Testis (tissue), 2 donors: ENCODE measurements at regions not wholly inside any gene's neighbourhood (a gene's known extent, or its start where the extent isn't known, plus 50 kb on each side); places are given as distances from the start of the nearest gene placed in this dataset.

Experiments
- POLR2A ChIP-seq: fragments of 450-650 bp; IDR thresholded peaks from one replicate; pipeline ENCODE4 v1.6.1; 2017; ENCODE audit warnings: antibody characterized with exemption, mild to moderate bottlenecking, moderate library complexity
- TF ChIP-seq, protein P1 (sequence below), 3 experiments: fragments of 450-650 bp in 2 of 3; fragments of 200-600 bp in 1 of 3; sonication (generic) in 1 of 3; IDR thresholded peaks; one replicate each; pipeline ENCODE4 v1.5.1; 2016 to 2019; ENCODE audit warnings: antibody characterized with exemption in 3 of 3, mild to moderate bottlenecking in 2 of 3, moderate library complexity in 1 of 3

DNA sequence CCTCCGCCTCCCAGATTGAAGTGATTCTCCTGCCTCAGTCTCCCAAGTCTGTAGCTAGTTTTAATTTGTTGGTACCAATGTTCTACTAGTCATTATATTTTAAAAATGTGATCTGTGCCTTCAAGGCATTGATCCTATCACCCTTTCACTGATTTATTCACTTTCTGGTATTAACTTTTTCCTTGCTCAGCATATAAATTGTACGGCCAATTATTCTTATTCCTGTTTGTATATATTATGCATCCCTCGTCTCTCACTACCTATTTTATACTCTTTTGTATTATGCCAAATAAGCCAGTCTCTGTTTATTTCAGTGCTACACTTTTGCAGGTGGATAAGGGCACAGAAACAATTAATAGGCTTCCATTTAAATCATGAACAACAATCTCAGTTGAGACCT lies 620.2 kb upstream of the BCHE start:
- TF ChIP-seq, protein P1, sequence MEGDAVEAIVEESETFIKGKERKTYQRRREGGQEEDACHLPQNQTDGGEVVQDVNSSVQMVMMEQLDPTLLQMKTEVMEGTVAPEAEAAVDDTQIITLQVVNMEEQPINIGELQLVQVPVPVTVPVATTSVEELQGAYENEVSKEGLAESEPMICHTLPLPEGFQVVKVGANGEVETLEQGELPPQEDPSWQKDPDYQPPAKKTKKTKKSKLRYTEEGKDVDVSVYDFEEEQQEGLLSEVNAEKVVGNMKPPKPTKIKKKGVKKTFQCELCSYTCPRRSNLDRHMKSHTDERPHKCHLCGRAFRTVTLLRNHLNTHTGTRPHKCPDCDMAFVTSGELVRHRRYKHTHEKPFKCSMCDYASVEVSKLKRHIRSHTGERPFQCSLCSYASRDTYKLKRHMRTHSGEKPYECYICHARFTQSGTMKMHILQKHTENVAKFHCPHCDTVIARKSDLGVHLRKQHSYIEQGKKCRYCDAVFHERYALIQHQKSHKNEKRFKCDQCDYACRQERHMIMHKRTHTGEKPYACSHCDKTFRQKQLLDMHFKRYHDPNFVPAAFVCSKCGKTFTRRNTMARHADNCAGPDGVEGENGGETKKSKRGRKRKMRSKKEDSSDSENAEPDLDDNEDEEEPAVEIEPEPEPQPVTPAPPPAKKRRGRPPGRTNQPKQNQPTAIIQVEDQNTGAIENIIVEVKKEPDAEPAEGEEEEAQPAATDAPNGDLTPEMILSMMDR (IDR thresholded peaks at IDR 0.05), result no peak
- no peak for TF ChIP-seq POLR2A
